ENCODE measurements at regions not wholly inside any gene's neighbourhood (a gene's known extent, or its start where the extent isn't known, plus 50 kb on each side); places are given as distances from the start of the nearest gene placed in this dataset.

- no peak for TF ChIP-seq CTCF (IDR thresholded peaks at IDR 0.05; ENCODE audit: poor library complexity)
- TF ChIP-seq EZH2 (IDR thresholded peaks at IDR 0.05; ENCODE audit: borderline replicate concordance): no peak
Measured at GRCh38 chr6:91970700-91971099, 1383.8 kb upstream of the MAP3K7 start.

Measured in hepatocyte (in vitro differentiated cells).